GM12878 (cell line): ENCODE measurements at regions not wholly inside any gene's neighbourhood (a gene's known extent, or its start where the extent isn't known, plus 50 kb on each side); places are given as distances from the start of the nearest gene placed in this dataset.

Experiments
- ATAC-seq: fragments of 200-7000 bp; cut with Tn5 transposase; 3 replicates; pipeline ENCODE4 v1.9.1; 2020; ENCODE audit warnings: mild to moderate bottlenecking, moderate library complexity
- BruUV-seq: library from RNA; stranded (reverse); fragments of 400-500 nt; replicated peaks from 2 replicates; lab custom pipeline; 2021; lab: Mats Ljungman, UMichigan
- CTCF ChIA-PET: fragments of 300-600 bp; sonication (Branson Sonifier 250); formaldehyde crosslinking; extraction: SDS; loops from one replicate; lab custom pipeline; 2021; ENCODE audit warnings: inconsistent platforms; lab: Yijun Ruan, JAX
- POLR2A ChIA-PET: fragments of 350-600 bp; formaldehyde crosslinking; extraction: SDS; loops from one replicate; lab custom pipeline; 2021; ENCODE audit warnings: inconsistent platforms; lab: Charles Lee
- RAD21 ChIA-PET: fragments of 300-600 bp; sonication (Branson Sonifier 250); formaldehyde crosslinking; loops from one replicate; lab custom pipeline; 2023; ENCODE audit warnings: antibody characterized with exemption; ENCODE audit not compliant: unreplicated experiment; lab: Charles Lee
- SMC1A ChIA-PET: fragments of 300-600 bp; sonication (Branson Sonifier 250); formaldehyde crosslinking; loops from one replicate; lab custom pipeline; 2023; ENCODE audit not compliant: unreplicated experiment, uncharacterized antibody; lab: Charles Lee
- DNase-seq: peaks from one replicate; pipeline ENCODE4 v3.0.0-alpha.2; 2011; ENCODE audit warnings: low read depth, low spot score
- FAIRE-seq: peaks from 3 replicates; lab custom pipeline; 2011; peaks lifted over from hg19 to GRCh38; lab: Jason Lieb, UNC
- H2AFZ ChIP-seq: 2 replicates; pipeline ENCODE4 v1.6.0; 2011; ENCODE audit warnings: low read depth, low read length, control low read depth; ENCODE audit not compliant: control insufficient read depth
- H3K27ac ChIP-seq: 2 replicates; pipeline ENCODE4 v1.5.1; 2011; ENCODE audit warnings: control low read depth; ENCODE audit not compliant: control insufficient read depth, insufficient read depth
- H3K27me3 ChIP-seq, 2 experiments: replicated peaks in 1 of 2; 2 replicates each; pipeline versions ENCODE4 v1.6.0 to v1.6.1; 2011; ENCODE audit warnings: low read length in 1 of 2; ENCODE audit not compliant: control insufficient read depth in 2 of 2, insufficient read depth in 2 of 2
- H3K36me3 ChIP-seq, 2 experiments: 2 replicates each; pipeline ENCODE4 v1.5.1; 2011; ENCODE audit warnings: low read length in 1 of 2; ENCODE audit not compliant: control insufficient read depth in 2 of 2, insufficient read depth in 2 of 2
- H3K4me1 ChIP-seq: 2 replicates; pipeline ENCODE4 v1.6.1; 2011; ENCODE audit warnings: mild to moderate bottlenecking, low read length, moderate library complexity, mixed read lengths; ENCODE audit not compliant: control insufficient read depth, insufficient read depth
- H3K4me2 ChIP-seq: 2 replicates; pipeline ENCODE4 v1.6.0; 2011; ENCODE audit warnings: control low read depth; ENCODE audit not compliant: control insufficient read depth, insufficient read depth
- H3K4me3 ChIP-seq: fragments of 200-600 bp; sonication (generic); 2 replicates; pipeline ENCODE4 v1.5.1; 2016
- H3K79me2 ChIP-seq: 2 replicates; pipeline ENCODE4 v1.6.0; 2011; ENCODE audit warnings: low read length; ENCODE audit not compliant: control insufficient read depth, insufficient read depth
- H3K9ac ChIP-seq: 2 replicates; pipeline ENCODE4 v1.8.0; 2011; ENCODE audit warnings: low read length, control low read depth, mixed read lengths; ENCODE audit not compliant: control insufficient read depth, insufficient read depth
- H3K9me3 ChIP-seq: replicated peaks from 3 replicates; pipeline ENCODE4 v1.5.1; 2011; ENCODE audit warnings: mild to moderate bottlenecking, low read length; ENCODE audit not compliant: control insufficient read depth, insufficient read depth
- H4K20me1 ChIP-seq: 2 replicates; pipeline ENCODE4 v1.6.0; 2011; ENCODE audit not compliant: control insufficient read depth, insufficient read depth
- EED ChIP-seq: sonication (generic); IDR thresholded peaks from 2 replicates; pipeline ENCODE4 v1.6.1; 2016; ENCODE audit warnings: antibody characterized with exemption, low read depth
- EGR1 ChIP-seq, 2 experiments: IDR thresholded peaks; 1 replicate in 1 of 2; 2 replicates in 1 of 2; pipeline ENCODE4 v1.6.1; 2011 to 2012; ENCODE audit warnings: low read depth in 2 of 2, low read length in 2 of 2, borderline replicate concordance in 1 of 2, mild to moderate bottlenecking in 1 of 2, moderate library complexity in 1 of 2
- GATAD2B ChIP-seq: fragments of 450-650 bp; conservative IDR thresholded peaks from 2 replicates; pipeline ENCODE4 v1.6.1; 2017; ENCODE audit warnings: low read depth, mild to moderate bottlenecking, moderate library complexity
- NFXL1 ChIP-seq: fragments of 450-650 bp; IDR thresholded peaks from 2 replicates; pipeline ENCODE4 v1.6.1; 2017; ENCODE audit warnings: antibody characterized with exemption, mild to moderate bottlenecking, borderline replicate concordance
- NR2F1 ChIP-seq: fragments of 450-650 bp; conservative IDR thresholded peaks from 2 replicates; pipeline ENCODE4 v1.6.1; 2017; ENCODE audit warnings: mild to moderate bottlenecking
- POLR2A ChIP-seq: IDR thresholded peaks from 2 replicates; pipeline ENCODE4 v1.6.1; 2011; ENCODE audit warnings: low read depth, mild to moderate bottlenecking, low read length
- RB1 ChIP-seq: fragments of 450-650 bp; formaldehyde crosslinking; IDR thresholded peaks from 2 replicates; pipeline ENCODE4 v1.6.1; 2017; ENCODE audit warnings: mild to moderate bottlenecking, borderline replicate concordance
- ZBED1 ChIP-seq: IDR thresholded peaks from 2 replicates; pipeline ENCODE4 v1.6.1; 2016; ENCODE audit warnings: borderline replicate concordance
- ZSCAN29 ChIP-seq: fragments of 450-650 bp; IDR thresholded peaks from 2 replicates; pipeline ENCODE4 v1.6.1; 2017; ENCODE audit warnings: mild to moderate bottlenecking, moderate library complexity
- WGBS: methylation state at CpG from one replicate; pipeline ENCODE4 v1.1.6; 2016; ENCODE audit warnings: low lambda C conversion rate; ENCODE audit not compliant: insufficient replicate concordance, insufficient coverage; ENCODE audit errors: missing lambda C conversion rate; 5-methylcytosine and 5-hydroxymethylcytosine counted together
- in situ Hi-C: fragments of 300-500 bp; cut with MboI; formaldehyde crosslinking; loops from 9 replicates; pipeline ENCODE4 v1.14.3; 2018; ENCODE audit warnings: mixed read lengths
- intact Hi-C: fragments of 100-400 bp; cut with micrococcal nuclease; formaldehyde crosslinking; loops from one replicate; pipeline ENCODE4 v1.14.2; 2022; ENCODE audit not compliant: unreplicated experiment
- TF ChIP-seq, protein P1 (sequence below): IDR thresholded peaks from 2 replicates; pipeline ENCODE4 v1.6.1; 2012; ENCODE audit warnings: improper control_type of control experiment, low read depth, low read length; ENCODE audit not compliant: insufficient replicate concordance
- TF ChIP-seq, protein P2 (sequence below): IDR thresholded peaks from 2 replicates; pipeline ENCODE4 v1.6.1; 2011; ENCODE audit warnings: borderline replicate concordance, low read depth, mild to moderate bottlenecking, moderate library complexity, low read length; ENCODE audit not compliant: insufficient read depth, poor library complexity, severe bottlenecking
- TF ChIP-seq, protein P3 (sequence below): IDR thresholded peaks from 2 replicates; pipeline ENCODE4 v1.6.1; 2011; ENCODE audit warnings: low read depth, low read length, improper control_type of control experiment, borderline replicate concordance
- TF ChIP-seq, protein P4 (sequence below): IDR thresholded peaks from 2 replicates; pipeline ENCODE4 v1.6.1; 2011; ENCODE audit warnings: mild to moderate bottlenecking, low read depth, low read length, moderate library complexity; ENCODE audit not compliant: insufficient replicate concordance

DNA sequence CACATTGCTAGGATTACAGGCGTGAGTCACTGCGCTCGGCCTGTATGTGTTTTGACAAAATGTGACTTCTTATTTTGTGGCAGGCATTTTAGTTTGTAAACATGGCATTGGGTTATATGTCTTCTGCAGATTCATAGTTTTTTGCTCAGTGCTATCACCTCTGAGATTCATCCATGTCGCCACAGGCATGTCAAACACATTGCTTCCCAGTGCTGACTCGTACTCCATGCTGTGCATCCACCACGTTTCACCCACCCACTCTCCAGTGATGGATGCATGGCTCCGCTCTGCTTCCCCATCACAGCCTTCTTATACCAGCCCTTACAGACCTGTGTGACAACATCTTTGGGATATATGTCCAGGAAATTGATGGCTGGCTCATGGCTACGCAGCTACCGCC lies 158.8 kb downstream of the GAS1 start (continued):
- TF ChIP-seq, protein P1, sequence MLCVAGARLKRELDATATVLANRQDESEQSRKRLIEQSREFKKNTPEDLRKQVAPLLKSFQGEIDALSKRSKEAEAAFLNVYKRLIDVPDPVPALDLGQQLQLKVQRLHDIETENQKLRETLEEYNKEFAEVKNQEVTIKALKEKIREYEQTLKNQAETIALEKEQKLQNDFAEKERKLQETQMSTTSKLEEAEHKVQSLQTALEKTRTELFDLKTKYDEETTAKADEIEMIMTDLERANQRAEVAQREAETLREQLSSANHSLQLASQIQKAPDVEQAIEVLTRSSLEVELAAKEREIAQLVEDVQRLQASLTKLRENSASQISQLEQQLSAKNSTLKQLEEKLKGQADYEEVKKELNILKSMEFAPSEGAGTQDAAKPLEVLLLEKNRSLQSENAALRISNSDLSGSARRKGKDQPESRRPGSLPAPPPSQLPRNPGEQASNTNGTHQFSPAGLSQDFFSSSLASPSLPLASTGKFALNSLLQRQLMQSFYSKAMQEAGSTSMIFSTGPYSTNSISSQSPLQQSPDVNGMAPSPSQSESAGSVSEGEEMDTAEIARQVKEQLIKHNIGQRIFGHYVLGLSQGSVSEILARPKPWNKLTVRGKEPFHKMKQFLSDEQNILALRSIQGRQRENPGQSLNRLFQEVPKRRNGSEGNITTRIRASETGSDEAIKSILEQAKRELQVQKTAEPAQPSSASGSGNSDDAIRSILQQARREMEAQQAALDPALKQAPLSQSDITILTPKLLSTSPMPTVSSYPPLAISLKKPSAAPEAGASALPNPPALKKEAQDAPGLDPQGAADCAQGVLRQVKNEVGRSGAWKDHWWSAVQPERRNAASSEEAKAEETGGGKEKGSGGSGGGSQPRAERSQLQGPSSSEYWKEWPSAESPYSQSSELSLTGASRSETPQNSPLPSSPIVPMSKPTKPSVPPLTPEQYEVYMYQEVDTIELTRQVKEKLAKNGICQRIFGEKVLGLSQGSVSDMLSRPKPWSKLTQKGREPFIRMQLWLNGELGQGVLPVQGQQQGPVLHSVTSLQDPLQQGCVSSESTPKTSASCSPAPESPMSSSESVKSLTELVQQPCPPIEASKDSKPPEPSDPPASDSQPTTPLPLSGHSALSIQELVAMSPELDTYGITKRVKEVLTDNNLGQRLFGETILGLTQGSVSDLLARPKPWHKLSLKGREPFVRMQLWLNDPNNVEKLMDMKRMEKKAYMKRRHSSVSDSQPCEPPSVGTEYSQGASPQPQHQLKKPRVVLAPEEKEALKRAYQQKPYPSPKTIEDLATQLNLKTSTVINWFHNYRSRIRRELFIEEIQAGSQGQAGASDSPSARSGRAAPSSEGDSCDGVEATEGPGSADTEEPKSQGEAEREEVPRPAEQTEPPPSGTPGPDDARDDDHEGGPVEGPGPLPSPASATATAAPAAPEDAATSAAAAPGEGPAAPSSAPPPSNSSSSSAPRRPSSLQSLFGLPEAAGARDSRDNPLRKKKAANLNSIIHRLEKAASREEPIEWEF: no peak
- TF ChIP-seq NFXL1: no peak
- TF ChIP-seq, protein P2, sequence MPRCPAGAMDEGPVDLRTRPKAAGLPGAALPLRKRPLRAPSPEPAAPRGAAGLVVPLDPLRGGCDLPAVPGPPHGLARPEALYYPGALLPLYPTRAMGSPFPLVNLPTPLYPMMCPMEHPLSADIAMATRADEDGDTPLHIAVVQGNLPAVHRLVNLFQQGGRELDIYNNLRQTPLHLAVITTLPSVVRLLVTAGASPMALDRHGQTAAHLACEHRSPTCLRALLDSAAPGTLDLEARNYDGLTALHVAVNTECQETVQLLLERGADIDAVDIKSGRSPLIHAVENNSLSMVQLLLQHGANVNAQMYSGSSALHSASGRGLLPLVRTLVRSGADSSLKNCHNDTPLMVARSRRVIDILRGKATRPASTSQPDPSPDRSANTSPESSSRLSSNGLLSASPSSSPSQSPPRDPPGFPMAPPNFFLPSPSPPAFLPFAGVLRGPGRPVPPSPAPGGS: no peak
- TF ChIP-seq, all 136 proteins: peak for 0

DNA sequence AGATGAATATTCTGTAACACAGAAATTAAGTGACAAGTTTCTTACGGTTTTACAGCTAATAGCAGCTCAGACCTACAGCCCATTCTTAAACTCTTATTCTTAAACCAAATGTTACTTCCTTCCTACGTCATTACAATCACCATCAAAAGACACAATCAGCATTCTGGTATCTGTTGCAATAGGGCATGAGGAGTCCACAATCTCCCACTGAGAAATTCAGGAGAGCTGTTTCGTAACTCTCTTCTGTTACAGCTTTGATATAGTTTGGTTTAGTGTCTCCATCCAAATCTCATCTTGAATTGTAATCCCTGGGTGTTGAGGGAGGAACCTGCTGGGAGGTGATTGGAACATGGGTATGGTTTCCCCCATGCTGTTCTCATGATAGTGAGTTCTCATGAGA lies 163.4 kb downstream of the GAS1 start:
- FAIRE-seq (no peak), ATAC-seq (no peak), DNase-seq (no peak)
- H4K20me1 ChIP-seq: no peaks in the 10 kb centered on the region
- H3K4me3 ChIP-seq: no peak overlapping the region
- no peak overlapping the region for H2AFZ ChIP-seq
- ChIA-PET SMC1A (interaction anchor here (1.0 kb wide), 1 partner anchor 168 kb away, joined by 3 read pairs; no protein-coding TSS in a partner anchor), CTCF (no interaction called here), RAD21 (no interaction called here), POLR2A (no interaction called here)
- BruUV-seq: no TSS peak
- no peaks in the 10 kb centered on the region for H3K9me3 ChIP-seq
- no peaks in the 10 kb centered on the region for H3K79me2 ChIP-seq
- 4% methylated on average over 3 of the region's 3 CpGs for WGBS
- intact Hi-C loops: no loop called here
- no peaks in the 10 kb centered on the region for H3K36me3 ChIP-seq
- no peaks in the 10 kb centered on the region for H3K27me3 ChIP-seq
- no peak overlapping the region for H3K4me2 ChIP-seq
- in situ Hi-C loops: no loop called here
- no peak for TF ChIP-seq POLR2A
- no peak for TF ChIP-seq EED
- TF ChIP-seq GATAD2B: no peak
- TF ChIP-seq ZSCAN29: no peak
- TF ChIP-seq EGR1 (IDR thresholded peaks at IDR 0.05; ENCODE audit: borderline replicate concordance in 1 of 2, low read depth in 2 of 2, low read length in 2 of 2): no peak
- no peak for TF ChIP-seq ZBED1
- TF ChIP-seq RB1: no peak
- TF ChIP-seq NR2F1: no peak
- TF ChIP-seq, protein P3, sequence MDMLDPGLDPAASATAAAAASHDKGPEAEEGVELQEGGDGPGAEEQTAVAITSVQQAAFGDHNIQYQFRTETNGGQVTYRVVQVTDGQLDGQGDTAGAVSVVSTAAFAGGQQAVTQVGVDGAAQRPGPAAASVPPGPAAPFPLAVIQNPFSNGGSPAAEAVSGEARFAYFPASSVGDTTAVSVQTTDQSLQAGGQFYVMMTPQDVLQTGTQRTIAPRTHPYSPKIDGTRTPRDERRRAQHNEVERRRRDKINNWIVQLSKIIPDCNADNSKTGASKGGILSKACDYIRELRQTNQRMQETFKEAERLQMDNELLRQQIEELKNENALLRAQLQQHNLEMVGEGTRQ: no peak
- TF ChIP-seq, protein P4, sequence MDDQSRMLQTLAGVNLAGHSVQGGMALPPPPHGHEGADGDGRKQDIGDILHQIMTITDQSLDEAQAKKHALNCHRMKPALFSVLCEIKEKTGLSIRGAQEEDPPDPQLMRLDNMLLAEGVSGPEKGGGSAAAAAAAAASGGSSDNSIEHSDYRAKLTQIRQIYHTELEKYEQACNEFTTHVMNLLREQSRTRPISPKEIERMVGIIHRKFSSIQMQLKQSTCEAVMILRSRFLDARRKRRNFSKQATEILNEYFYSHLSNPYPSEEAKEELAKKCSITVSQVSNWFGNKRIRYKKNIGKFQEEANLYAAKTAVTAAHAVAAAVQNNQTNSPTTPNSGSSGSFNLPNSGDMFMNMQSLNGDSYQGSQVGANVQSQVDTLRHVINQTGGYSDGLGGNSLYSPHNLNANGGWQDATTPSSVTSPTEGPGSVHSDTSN: no peak
- no peaks in the 10 kb centered on the region for H3K4me1 ChIP-seq
- H3K9ac ChIP-seq: no peak overlapping the region
- no peak overlapping the region for H3K27ac ChIP-seq
